Effector memory CD4-positive, alpha-beta T cell (primary cell): ENCODE measurements at regions not wholly inside any gene's neighbourhood (a gene's known extent, or its start where the extent isn't known, plus 50 kb on each side); places are given as distances from the start of the nearest gene placed in this dataset.

ENCODE experiments used
- DNase-seq, 3 donors: peaks; one replicate each; pipeline ENCODE4 v3.0.0-alpha.2; 2020
- H3K27ac ChIP-seq: 2 replicates; pipeline ENCODE4 v1.7.0; 2013; ENCODE audit warnings: mild to moderate bottlenecking, low read length, moderate library complexity; ENCODE audit not compliant: insufficient read depth, poor library complexity, severe bottlenecking
- H3K27me3 ChIP-seq: replicated peaks from 2 replicates; pipeline ENCODE4 v1.7.0; 2013; ENCODE audit warnings: mild to moderate bottlenecking, low read length; ENCODE audit not compliant: insufficient read depth, control insufficient read depth, poor library complexity, severe bottlenecking
- H3K36me3 ChIP-seq: 2 replicates; pipeline ENCODE4 v1.7.0; 2013; ENCODE audit warnings: mild to moderate bottlenecking, low read length, moderate library complexity; ENCODE audit not compliant: control insufficient read depth, insufficient read depth
- H3K4me1 ChIP-seq: 2 replicates; pipeline ENCODE4 v1.7.0; 2013; ENCODE audit warnings: low read length, mild to moderate bottlenecking; ENCODE audit not compliant: control insufficient read depth, insufficient read depth, poor library complexity, severe bottlenecking
- H3K4me3 ChIP-seq: 2 replicates; pipeline ENCODE4 v1.7.0; 2013; ENCODE audit warnings: low read length, low read depth, mild to moderate bottlenecking; ENCODE audit not compliant: insufficient read depth, poor library complexity, severe bottlenecking
- H3K9me3 ChIP-seq: 2 replicates; pipeline ENCODE4 v1.7.0; 2013; ENCODE audit warnings: mild to moderate bottlenecking, low read length, moderate library complexity; ENCODE audit not compliant: control insufficient read depth

- Histone ChIP-seq H3K36me3 (no peaks in the 10 kb centered on the region), H3K9me3 (no peaks in the 10 kb centered on the region), H3K4me1 (no peaks in the 10 kb centered on the region), H3K4me3 (no peak overlapping the region), H3K27me3 (no peaks in the 10 kb centered on the region), H3K27ac (no peak overlapping the region)
- no peak for DNase-seq
Observed at GRCh38 chr3:40869939-40870338, 329.4 kb upstream of the CTNNB1 start.

- no peak overlapping the region for H3K4me3 ChIP-seq
- no peaks in the 10 kb centered on the region for H3K36me3 ChIP-seq
- DNase-seq: no peak
- no peaks in the 10 kb centered on the region for H3K4me1 ChIP-seq
- H3K27ac ChIP-seq: no peak overlapping the region
- H3K27me3 ChIP-seq: no peaks in the 10 kb centered on the region
- no peaks in the 10 kb centered on the region for H3K9me3 ChIP-seq
Observed at GRCh38 chr3:40871394-40871793, 327.9 kb upstream of the CTNNB1 start.

- Histone ChIP-seq H3K4me3 (no peak overlapping the region), H3K9me3 (no peaks in the 10 kb centered on the region), H3K4me1 (no peaks in the 10 kb centered on the region), H3K36me3 (no peaks in the 10 kb centered on the region), H3K27me3 (no peaks in the 10 kb centered on the region), H3K27ac (no peak overlapping the region)
- DNase-seq: no peak
Observed at GRCh38 chr3:40872258-40872920, 326.9 kb upstream of the CTNNB1 start.

DNA sequence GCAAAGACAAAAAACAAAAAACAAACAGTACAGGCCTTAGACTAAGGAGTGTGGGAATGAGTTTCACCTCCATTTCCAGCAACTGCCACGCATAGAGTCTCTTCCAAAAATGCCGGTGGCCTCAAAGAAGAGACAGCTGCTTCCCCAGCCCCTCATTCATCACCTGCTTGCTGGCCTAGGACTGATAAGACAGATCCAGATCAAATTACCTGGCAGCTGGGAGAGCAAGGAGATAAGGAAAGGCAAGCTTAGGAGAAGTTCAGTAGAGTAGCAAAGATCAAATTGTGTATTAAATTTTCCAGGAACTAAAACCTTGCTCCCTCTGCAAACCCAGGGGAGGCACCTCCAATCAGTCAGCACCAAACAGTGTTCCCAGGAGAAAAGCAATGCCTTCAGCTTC is 325.8 kb upstream of the CTNNB1 start:
- no peak overlapping the region for H3K4me3 ChIP-seq
- H3K27ac ChIP-seq: no peak overlapping the region
- no peaks in the 10 kb centered on the region for H3K9me3 ChIP-seq
- H3K27me3 ChIP-seq: no peaks in the 10 kb centered on the region
- DNase-seq: no peak
- H3K4me1 ChIP-seq: no peaks in the 10 kb centered on the region
- H3K36me3 ChIP-seq: no peaks in the 10 kb centered on the region

- Histone ChIP-seq H3K4me1 (no peaks in the 10 kb centered on the region), H3K27me3 (no peaks in the 10 kb centered on the region), H3K4me3 (no peak overlapping the region), H3K9me3 (no peaks in the 10 kb centered on the region), H3K27ac (no peak overlapping the region), H3K36me3 (no peaks in the 10 kb centered on the region)
- DNase-seq: no peak
Observed at GRCh38 chr3:40873934-40874699, 325.2 kb upstream of the CTNNB1 start.

GRCh38 chr3:40875581-40875980 is 323.7 kb upstream of the CTNNB1 start:
- no peaks in the 10 kb centered on the region for H3K9me3 ChIP-seq
- no peak for DNase-seq
- no peaks in the 10 kb centered on the region for H3K4me1 ChIP-seq
- H3K27ac ChIP-seq: no peak overlapping the region
- no peak overlapping the region for H3K4me3 ChIP-seq
- H3K27me3 ChIP-seq: no peaks in the 10 kb centered on the region
- no peaks in the 10 kb centered on the region for H3K36me3 ChIP-seq

- H3K36me3 ChIP-seq: no peaks in the 10 kb centered on the region
- H3K4me3 ChIP-seq: no peak overlapping the region
- H3K27ac ChIP-seq: no peak overlapping the region
- no peak for DNase-seq
- H3K4me1 ChIP-seq: no peaks in the 10 kb centered on the region
- H3K27me3 ChIP-seq: no peaks in the 10 kb centered on the region
- H3K9me3 ChIP-seq: no peaks in the 10 kb centered on the region
Observed at GRCh38 chr3:40876009-40876408, 323.3 kb upstream of the CTNNB1 start.

GRCh38 chr3:40876496-40876895 is 322.8 kb upstream of the CTNNB1 start:
- Histone ChIP-seq H3K27ac (no peak overlapping the region), H3K4me1 (no peaks in the 10 kb centered on the region), H3K9me3 (no peaks in the 10 kb centered on the region), H3K27me3 (no peaks in the 10 kb centered on the region), H3K4me3 (no peak overlapping the region), H3K36me3 (no peaks in the 10 kb centered on the region)
- DNase-seq: no peak

- H3K9me3 ChIP-seq: no peaks in the 10 kb centered on the region
- no peak for DNase-seq
- no peak overlapping the region for H3K4me3 ChIP-seq
- H3K36me3 ChIP-seq: no peaks in the 10 kb centered on the region
- H3K27ac ChIP-seq: no peak overlapping the region
- H3K4me1 ChIP-seq: no peaks in the 10 kb centered on the region
- no peaks in the 10 kb centered on the region for H3K27me3 ChIP-seq
Observed at GRCh38 chr3:40877631-40878463, 321.5 kb upstream of the CTNNB1 start.

GRCh38 chr3:40878464-40878905 is 320.8 kb upstream of the CTNNB1 start:
- Histone ChIP-seq H3K27me3 (no peaks in the 10 kb centered on the region), H3K9me3 (no peaks in the 10 kb centered on the region), H3K36me3 (no peaks in the 10 kb centered on the region), H3K4me3 (no peak overlapping the region), H3K4me1 (no peaks in the 10 kb centered on the region), H3K27ac (no peak overlapping the region)
- no peak for DNase-seq
